GM21360 (cell line): ENCODE measurements at regions not wholly inside any gene's neighbourhood (a gene's known extent, or its start where the extent isn't known, plus 50 kb on each side); places are given as distances from the start of the nearest gene placed in this dataset.
"Not testable (repeated sequence)": the region's sequence is repeated elsewhere in the genome, so short reads cannot be mapped to it uniquely, and the experiment has no call there.

ENCODE experiments used
- ATAC-seq: cut with Tn5 transposase; IDR thresholded peaks from one replicate; pipeline ENCODE4 v1.9.1; 2021; ENCODE audit warnings: mild to moderate bottlenecking, moderate library complexity; ENCODE audit not compliant: unreplicated experiment

DNA sequence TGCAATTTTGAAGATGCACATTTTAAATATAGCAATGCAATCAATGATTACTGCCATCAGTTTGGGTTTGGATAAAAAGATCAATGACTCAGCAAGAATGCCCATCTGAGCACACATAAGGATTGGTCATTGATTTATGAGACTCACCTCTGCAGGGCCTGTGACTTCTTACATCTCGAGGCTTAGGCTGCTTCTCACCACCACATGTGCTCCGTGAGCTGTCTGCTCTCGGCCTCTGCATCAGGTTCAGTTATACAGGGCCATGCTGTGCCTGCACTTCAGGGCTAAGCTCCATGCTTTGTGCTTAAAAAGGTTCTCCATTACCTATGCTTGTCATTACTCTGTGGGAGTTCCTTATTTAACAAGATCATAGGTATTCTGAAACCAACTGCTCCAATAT, 887.5 kb downstream of the DIPK2A start:
- ATAC-seq: no peak

DNA sequence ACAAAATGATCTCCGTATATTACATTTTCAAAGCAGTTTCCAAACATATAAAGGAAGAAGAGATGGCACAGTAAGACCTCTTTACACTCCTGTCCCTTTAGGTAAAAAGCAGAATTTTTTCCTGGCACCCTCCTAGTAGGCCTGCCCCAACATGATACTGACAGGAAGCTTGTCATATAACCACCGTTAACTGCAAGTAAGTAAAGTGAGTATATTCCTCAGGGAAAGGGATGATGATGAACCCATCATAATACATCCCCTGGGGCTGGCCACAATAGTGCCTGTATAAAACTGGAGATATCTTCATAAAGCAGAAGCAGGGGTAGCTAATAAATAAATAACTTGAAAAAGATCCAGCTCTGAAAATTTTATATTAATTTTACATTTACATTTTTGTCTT, 893.0 kb downstream of the DIPK2A start:
- ATAC-seq: no peak

DNA sequence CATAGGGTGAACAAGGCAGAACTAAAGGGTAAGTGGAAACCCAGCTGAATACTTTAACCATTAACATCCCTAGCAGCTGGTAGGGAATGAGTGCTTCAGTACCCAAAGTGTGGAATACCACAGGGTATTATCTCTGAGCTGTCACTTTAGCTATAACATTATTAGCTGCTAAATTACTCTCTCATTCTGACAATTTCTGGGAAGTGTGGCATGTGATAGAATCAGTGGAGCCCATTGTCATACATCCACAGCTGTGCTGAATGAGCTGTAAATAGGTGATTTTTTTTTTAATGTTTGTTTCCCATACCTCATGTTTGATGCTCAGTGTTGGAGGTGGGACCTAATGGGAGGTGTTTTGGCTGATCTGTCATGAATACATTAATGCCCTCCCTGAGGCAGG, 894.3 kb downstream of the DIPK2A start:
- ATAC-seq: no peak

DNA sequence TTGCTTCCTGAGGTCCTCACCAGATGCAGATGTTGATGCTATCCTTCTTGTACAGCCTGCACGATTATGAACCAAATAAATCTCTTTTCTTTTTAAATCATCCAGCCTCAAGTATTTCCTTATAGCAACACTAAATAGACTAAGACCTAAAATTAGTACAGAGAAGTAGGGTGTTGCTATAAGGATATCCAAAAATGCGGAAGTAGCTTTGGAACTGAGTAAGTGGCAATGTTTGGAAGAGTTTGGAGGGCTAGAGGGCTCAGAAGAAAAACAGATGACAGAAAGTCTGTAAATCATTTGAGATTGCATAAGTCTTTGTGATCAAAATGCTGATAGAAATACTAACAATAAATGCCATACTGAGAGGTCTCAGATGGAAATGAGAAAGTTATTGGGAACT, 894.9 kb downstream of the DIPK2A start:
- ATAC-seq: no peak

DNA sequence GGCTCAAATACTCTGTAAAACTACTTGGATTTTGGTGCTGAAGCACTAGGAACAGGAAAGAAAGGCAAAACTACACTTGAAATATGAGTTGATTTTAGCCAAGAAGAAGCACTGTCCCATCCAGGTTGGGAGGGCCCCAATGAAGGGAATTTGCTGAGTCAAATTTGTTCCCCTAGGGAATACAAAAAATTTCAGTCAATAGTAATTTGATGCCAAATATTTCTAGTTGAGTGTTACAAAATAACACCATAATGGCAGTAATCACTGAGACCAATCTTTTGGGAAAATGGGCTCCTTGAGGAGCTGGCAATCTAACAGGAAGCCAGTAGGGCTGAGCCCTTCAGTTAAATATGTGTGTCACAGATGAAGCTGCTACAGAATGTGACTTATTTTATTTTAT, 896.9 kb downstream of the DIPK2A start:
- no peak for ATAC-seq

DNA sequence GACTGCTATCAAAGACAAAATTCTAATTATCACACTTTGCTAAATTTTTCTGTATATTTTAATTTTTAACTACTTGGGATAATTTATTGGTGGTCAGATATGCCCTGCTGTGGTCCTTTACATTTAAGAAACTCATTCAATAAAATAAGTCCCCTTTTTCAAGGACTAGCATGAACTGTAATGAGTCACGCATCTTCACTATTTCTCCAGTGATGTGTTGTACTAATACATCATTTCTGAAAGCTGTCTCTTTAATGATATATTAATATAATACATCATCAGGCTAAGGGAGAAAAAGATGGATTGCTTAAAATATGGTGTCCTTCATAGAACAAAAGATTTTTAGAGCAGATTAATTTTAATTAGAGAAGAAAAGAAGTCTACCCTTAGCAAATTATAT, 901.4 kb downstream of the DIPK2A start:
- ATAC-seq: no peak

DNA sequence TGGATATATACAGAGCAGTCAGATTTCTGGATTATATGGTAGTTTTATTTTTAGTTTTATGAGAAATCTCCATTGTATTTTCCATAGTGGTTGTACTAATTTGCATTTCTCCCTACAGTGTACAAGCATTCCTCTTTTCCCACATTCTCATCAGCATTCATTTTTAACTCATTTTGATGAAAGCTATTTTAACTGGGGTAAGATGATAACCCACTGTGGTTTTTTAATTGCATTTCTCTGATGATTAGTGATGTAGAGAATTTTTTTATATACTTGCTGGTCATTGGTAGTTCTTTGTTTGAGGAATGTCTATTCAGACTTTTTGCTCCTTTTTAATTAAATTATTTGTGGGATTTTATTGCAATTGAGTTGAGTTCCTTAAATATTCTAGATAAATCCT, 903.6 kb downstream of the DIPK2A start:
- ATAC-seq: no peak

DNA sequence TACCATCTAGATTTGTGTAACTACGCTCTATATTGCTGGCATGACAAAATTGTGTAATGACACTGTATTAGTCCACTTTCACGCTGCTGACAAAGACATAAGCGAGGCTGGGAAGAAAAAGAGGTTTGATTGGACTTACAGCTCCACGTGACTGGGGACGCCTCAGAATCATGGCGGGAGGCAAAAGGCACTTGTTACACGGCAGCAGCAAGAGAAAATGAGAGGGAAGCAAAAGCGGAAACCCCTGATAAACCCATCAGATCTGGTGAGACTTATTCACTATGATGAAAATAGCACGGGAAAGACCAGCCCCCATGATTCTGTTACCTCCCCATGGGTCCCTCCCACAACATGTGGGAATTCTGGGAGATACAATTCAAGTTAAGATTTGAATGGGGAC, 905.7 kb downstream of the DIPK2A start:
- ATAC-seq: no peak

DNA sequence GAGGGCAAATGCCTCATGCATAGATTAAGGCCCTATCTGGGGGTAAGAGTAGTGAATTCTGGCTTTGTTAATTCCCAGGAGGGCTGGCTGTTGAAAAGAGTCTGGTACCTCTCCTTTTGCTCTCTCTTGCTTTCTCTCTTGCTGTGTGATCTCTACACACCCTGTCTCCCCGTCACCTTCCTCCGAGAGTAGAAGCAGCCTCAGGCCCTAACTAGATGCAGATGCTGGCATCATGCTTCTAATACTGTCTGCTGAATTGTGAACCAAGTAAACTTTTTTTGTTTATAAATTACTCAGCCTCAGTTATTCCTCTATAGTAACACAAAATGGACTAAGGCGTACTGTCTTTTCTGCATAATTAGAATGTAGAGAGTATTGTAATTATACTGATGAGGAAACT, 908.1 kb downstream of the DIPK2A start:
- ATAC-seq: no peak

DNA sequence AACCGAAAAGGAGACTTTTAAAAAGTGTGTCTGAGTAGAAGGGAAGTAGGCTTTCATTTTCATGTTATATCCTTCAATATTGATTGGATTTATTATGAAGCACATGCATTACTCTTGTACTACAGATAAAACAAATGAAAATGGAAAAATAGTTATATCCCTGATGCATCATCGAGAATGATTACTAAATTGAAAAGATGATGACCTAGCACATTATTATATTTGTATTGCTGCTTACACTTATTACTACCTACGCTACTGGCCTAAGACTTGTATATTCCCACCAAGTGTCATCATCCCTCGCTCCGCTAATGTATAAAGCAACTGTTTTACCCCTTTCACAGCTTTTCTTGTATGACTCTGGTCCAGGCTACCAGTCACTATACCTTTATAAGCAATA, 922.4 kb downstream of the DIPK2A start:
- no peak for ATAC-seq

DNA sequence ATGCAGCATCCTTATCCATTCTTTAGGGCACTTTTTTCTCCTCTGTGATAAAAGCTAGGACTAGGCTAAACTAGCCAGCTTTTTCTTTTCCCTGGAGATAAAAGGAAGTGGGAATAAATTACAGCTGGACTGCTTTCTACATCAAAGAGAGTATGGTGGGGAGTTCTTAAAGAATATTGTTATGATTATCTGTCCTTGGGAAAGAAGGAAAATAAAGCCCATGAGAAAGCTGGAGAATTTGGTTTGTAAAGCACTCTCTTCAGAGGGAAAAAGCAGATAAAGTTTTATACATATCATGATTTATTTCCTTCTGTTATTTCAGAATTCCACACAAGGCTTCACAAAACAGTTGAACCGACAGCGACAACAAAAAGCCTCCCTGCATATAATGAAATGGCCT, 923.0 kb downstream of the DIPK2A start:
- ATAC-seq: no peak

DNA sequence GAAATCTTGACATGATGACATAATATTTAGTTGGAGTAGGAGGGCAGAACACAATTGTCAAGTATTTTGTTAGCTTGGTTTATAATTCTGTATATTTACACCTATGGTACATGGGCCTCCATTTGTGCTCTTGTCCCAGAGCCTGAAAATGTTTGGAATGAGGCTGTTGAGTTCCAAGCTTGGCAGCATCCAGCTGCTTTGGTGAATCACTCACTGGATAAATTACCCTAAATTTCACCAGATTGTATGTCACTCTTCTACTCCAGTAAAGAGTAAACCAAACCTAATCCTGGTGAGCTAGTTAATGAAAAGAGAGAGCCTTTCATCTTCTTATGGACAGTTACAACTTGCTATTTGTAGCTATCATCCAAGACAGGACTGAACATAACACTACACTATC, 928.7 kb downstream of the DIPK2A start:
- ATAC-seq: no peak

DNA sequence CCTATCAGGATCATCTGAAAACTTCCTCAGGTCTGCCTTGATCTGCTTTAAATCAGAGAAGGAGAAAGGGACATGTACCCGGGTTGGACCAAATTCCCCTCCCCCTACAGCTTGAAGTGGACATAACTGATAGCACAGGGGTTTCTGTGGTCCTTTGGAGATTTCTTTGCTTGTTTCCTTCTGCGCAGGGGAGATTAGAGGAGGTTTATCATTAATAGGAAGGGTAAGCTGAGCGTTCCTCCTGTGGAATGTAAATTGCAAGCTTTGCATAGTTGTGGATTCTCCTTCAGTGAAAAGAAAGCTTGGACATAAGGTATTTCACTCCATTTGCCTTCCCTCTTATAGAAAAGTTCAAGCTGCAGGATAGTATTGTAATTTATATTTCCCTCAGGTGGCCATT, 936.0 kb downstream of the DIPK2A start:
- not testable (repeated sequence) for ATAC-seq

DNA sequence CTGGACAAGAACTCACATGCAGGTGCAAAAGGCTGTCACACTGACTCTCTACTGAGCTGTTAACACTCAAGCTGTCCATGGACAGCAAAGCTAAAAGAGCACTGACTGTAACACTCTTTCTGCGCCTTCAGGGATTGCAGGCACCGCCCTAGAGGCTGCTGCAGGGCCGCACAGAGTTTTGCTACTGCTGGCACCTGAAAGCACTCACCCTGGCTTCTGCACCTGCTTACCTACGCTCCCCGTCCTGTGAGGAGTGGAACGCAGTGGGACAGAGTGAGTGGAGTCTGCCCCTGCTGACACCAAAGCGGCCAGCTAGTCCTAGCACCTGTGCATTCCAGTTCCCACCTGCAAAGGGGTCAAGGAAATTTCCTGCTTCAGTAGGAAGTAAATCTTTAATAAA, 941.3 kb downstream of the DIPK2A start:
- no peak for ATAC-seq

DNA sequence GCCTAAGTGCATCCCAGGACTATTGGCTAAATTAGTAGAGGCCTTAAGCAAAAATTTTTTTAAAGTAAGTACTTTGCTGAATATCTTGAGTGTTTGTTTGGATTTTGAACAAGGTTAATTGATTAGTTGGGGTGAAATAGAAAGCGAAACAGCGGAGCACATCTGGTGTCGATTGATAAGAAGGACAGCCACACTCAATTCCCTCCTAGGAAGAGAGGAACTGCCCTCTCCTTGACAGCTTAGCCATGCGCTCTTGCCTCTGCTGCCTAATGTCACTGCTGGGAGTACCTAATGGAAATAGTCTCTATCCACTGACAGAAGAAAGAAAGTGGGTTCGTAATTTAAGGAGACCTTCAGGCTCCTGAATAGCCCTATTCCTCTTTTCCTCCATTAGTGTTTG, 943.6 kb downstream of the DIPK2A start:
- ATAC-seq: no peak

DNA sequence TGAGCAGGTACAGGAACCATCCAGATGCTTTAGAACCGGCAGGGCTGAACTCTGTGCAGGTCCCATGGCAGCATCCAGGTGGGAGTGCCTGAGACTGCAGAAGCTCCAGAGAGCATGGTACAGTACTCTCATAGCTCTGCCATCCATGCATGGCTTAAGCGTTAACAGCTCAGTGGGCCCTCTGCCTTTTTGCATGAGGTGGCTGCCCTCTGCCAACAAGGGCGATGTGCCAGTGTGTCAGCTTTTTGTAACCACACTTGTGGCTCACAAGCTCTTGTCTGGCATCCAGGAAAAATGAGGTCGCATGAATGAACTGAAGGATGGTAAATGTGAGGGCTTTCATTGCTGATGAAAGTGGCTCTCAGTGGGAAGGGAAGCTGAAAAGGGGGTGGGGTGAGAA, 950.1 kb downstream of the DIPK2A start:
- no peak for ATAC-seq

DNA sequence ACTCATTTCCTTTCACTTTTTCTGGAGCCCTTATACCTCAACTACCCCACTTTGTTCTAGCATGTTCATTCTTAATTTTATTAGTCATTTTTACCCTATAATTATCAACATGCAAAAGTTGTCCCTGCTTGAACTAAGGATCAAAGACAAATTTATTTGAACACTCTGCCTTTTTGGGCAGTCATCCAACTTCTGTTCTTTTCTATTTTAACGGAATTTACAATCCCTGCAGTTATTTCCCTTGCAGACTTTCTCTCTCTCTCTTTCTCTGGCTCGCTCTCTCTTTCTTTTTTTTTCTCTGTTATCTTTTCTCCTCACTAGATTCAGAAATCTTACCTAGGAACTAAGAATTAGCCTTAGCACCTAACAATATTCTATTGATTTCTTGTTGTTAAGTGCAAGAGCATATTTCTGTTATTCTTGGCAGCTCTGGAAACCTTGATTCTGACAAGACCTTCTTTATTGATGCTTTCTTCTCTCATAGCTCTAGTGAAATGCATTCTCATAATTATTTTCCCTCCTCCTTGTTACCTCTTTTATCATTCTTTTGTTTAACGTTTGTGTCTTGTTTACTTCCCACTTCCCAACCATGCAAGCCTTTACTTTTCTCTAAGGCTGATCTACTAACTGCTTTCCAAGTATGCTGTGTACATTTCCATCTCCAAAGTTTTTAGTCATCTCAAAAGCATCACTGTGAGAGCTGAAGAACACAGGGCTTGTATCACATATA, 951.6 kb downstream of the DIPK2A start:
- ATAC-seq: no peak

DNA sequence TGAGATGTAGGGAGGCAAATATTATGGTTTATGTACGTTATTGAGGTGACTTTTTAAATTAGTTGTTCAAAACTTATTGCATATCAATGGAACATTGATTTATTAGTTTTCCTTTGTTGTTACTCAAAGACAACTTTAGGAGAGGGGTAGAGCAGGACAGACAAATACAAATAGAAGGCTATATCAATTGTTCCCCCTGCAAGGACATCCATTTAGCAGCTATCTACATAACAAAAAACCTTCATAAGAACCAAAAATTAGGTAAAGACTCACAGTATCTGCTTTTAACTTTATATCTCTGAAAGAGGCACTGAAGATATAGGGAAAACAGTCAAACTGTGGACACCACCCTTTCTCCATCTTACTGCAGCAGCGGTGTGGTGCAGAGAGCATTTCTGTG, 958.8 kb downstream of the DIPK2A start:
- ATAC-seq: no peak

DNA sequence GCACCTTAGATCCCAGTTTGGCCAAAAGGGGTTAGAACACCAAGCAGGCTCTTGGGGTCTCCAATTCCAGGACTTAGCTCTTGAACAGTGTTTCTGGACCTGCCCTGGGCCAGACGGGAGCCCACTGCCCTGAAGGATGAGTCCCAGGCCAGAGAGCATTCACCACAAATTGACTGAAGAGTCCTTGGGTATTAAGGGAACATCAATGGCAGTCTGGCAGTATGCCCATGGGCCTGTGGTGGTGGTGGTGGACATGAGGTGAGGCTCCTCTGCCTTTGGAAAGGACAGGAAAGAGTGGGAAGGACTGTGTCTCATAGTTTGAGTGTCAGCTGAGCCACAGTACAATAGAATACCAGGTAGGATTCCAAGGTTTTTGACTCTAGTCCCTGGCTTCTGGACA, 960.0 kb downstream of the DIPK2A start:
- ATAC-seq: no peak

DNA sequence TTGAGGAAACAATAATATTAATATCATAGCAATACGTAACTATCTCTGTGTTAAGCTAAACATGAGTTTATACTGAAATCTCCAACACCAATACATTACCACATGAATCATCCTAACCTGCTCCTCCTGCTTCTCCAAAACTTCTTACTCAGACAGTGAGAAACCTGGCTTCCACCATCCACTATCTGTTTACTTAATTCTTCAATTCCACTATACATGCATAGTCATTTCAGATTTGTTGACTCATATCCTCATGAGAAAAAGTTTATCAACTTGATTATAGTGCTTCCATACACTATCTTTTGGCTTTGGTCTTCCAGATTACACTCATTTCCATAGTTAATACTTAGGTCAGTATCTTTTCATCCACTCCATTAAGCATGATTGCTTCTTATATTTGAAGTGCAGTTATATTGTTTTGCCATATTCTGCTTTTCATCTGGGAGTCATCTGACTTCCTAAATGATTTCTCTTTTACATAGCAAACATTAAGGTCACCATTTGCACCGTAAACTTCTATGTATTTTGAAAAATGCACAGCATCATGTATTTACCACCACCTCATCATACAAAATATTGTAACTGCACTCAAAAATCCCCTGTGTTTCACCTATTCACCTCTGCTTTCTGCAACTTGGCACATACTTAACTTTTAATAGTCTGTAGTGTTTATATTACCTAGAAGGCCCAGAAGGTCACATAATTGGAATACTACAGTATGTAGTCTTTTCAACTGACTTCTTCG, 970.6 kb downstream of the DIPK2A start:
- ATAC-seq: no peak

DNA sequence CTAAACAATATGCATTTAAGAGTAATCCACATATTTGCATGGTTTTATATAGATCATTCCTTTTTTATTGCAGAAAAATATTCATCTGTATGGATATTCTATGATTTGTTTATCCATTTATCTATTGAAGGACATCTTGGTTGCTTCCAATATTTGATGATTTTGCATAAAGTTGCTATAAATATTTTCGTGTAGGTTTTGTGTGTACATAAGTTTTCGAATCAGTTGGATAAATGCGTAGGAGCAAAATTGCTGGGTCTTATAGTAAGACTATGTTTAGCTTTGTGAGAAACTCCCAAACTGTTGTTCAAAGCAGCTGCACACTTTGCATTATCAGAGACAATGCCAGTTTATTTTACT, 971.2 kb downstream of the DIPK2A start:
- ATAC-seq: no peak

DNA sequence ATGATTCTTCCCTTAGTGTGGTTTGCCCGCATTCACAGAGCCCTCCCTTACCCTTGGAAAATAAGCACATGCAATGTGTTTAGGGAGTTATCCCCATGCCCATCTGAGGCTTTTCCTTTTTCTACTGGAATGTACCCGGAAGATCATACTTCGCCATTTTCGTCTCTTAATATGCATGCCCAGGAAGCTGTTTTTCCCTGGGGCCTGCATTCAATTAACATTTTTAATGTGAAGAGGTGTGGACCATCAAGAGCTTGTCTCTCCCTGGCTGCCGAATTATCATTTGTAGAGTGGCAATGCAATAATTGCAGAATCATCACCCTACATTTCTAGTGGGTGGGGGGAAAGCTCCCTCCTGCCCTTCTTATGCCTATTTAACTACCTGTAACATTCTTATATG, 976.3 kb downstream of the DIPK2A start:
- ATAC-seq: no peak

DNA sequence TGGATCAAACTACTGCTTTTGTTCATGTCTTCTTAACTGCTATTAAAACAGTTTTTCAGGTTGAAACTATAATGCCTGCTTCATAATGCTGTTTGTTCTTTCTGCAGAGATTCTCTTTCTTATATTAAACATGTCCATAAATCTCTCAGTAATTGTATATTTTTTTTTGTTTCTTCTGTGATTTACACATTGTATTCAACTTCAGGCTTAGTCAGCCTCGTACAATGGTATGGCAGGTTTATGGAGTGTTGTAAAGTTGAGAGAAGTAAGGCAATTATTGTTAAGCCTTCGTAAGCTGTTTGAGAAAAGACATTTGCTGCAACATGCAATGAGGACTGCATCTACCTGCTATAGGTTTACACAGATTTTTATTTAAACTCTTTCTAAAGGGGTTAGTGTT, 977.1 kb downstream of the DIPK2A start:
- ATAC-seq: no peak
